Mucosa of descending colon (tissue), 3 donors: ENCODE measurements at regions not wholly inside any gene's neighbourhood (a gene's known extent, or its start where the extent isn't known, plus 50 kb on each side); places are given as distances from the start of the nearest gene placed in this dataset.
A peak's percentile ranks its signal among the peaks of the same experiment; 100 is the strongest.

ENCODE experiments used
- ATAC-seq: fragments of 200-7000 bp; cut with Tn5 transposase; one replicate; pipeline ENCODE4 v1.9.1; 2020; ENCODE audit warnings: mild to moderate bottlenecking, moderate library complexity
- DNase-seq, 3 donors: peaks; one replicate each; pipeline ENCODE4 v3.0.0-alpha.2; 2020
- H3K36me3 ChIP-seq: fragments of 200-600 bp; one replicate; pipeline ENCODE4 v1.8.0; 2021; ENCODE audit warnings: low read depth, mild to moderate bottlenecking
- H3K4me1 ChIP-seq: fragments of 200-600 bp; one replicate; pipeline ENCODE4 v1.8.0; 2021; ENCODE audit warnings: low read depth, mild to moderate bottlenecking
- H3K4me3 ChIP-seq: fragments of 200-600 bp; one replicate; pipeline ENCODE4 v1.8.0; 2021; ENCODE audit warnings: mild to moderate bottlenecking
- H3K9me3 ChIP-seq: fragments of 200-600 bp; one replicate; pipeline ENCODE4 v1.8.0; 2021; ENCODE audit warnings: mild to moderate bottlenecking
- intact Hi-C, 2 donors: fragments of 100-400 bp; cut with DNase I in 1 of 2; cut with micrococcal nuclease in 1 of 2; formaldehyde crosslinking; loops; one replicate each; pipeline versions ENCODE4 v1.11.0 to v1.11.1; 2022; cut with DNase I, micrococcal nuclease
- TF ChIP-seq, protein P1 (sequence below): fragments of 200-600 bp; IDR thresholded peaks from one replicate; pipeline ENCODE4 v1.8.0; 2022; ENCODE audit warnings: antibody characterized with exemption, mild to moderate bottlenecking
- donor health status: DM: no; HTN: no; CAD: no; lungs with moderate emphysema.
- donor health status: DM: no; HTN: no; CAD: no.
- donor health status: DM: no; HTN: yes; CAD: no.

DNA sequence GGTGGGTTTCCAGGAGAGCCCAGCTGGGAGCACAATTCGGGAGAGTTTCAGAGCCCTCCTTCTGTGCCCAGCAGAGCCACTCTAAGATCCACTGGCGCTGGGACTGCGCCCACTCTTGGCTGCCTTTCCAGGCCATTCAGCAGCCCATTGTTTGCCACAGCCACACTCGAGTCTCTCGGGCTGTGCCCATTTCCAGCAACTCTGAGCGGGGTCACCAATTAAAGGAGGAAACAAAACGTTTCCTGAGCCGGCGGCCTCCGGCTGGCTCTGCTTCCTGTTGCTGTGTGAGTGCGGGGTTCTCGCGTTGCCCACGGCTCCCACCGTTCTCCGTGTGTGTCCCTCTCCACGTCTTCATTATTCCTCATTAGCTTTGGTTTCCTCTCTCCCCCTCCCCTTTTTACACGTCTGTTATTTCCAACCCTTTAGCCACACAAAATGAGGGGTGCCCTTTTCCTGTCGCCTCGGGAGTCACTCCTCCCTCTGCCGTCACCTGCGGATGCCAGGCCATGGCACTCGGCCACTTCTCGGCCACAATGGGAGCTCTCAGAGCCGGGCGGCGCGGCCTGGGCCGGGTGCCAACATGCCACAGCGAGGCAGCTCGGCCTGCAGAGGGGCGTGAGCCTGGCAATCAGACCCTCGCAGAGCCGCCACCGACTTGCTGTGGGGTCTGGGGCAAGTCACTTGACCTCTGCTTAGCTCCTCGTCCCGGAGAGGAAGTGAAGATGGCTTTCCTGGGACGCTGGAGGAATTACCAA, 94.3 kb upstream of the NKX2-2 start:
- intact Hi-C loops, result no loop called here
- Histone ChIP-seq H3K9me3 (no peaks in the 10 kb centered on the region), H3K36me3 (no peaks in the 10 kb centered on the region), H3K4me3 (no peak overlapping the region), H3K4me1 (no peaks in the 10 kb centered on the region)
- TF ChIP-seq, protein P1, sequence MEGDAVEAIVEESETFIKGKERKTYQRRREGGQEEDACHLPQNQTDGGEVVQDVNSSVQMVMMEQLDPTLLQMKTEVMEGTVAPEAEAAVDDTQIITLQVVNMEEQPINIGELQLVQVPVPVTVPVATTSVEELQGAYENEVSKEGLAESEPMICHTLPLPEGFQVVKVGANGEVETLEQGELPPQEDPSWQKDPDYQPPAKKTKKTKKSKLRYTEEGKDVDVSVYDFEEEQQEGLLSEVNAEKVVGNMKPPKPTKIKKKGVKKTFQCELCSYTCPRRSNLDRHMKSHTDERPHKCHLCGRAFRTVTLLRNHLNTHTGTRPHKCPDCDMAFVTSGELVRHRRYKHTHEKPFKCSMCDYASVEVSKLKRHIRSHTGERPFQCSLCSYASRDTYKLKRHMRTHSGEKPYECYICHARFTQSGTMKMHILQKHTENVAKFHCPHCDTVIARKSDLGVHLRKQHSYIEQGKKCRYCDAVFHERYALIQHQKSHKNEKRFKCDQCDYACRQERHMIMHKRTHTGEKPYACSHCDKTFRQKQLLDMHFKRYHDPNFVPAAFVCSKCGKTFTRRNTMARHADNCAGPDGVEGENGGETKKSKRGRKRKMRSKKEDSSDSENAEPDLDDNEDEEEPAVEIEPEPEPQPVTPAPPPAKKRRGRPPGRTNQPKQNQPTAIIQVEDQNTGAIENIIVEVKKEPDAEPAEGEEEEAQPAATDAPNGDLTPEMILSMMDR, result no peak
- ATAC-seq, result peak; percentile 42
- DNase-seq, result peak in 2 of 3 donors; percentile 26 to 50

- H3K36me3 ChIP-seq, result no peaks in the 10 kb centered on the region
- TF ChIP-seq, protein P1, result no peak
- H3K9me3 ChIP-seq, result peaks cover 4% of the 10 kb centered on the region
- no peak overlapping the region for H3K4me3 ChIP-seq
- no peaks in the 10 kb centered on the region for H3K4me1 ChIP-seq
- no peak for ATAC-seq
- intact Hi-C loops, result no loop called here
- DNase-seq, result no peak
These were observed 87.9 kb upstream of the NKX2-2 start for GRCh38 chr20:21601799-21602198.

DNA sequence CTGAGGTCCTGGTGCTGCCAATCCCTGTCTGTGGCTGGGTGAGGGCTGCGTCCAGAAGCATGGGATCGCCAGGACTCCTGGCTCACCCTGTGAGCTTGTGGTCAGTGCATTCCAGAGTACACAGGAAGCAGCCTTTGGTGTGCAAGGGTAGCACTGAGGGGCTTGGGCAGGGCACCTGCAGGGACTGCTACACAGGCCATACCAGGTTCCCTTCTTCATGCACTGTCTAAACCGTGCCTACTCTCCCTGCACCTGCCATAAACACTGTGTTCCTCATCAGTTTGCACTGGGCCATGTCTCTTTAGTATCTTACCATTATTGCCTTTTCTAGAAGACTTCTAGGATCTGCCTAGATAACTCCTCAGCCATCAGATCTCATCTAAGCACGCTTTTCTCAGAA, 72.8 kb upstream of the NKX2-2 start:
- intact Hi-C loops, result no loop called here
- Histone ChIP-seq H3K9me3 (no peaks in the 10 kb centered on the region), H3K4me3 (no peak overlapping the region), H3K36me3 (no peaks in the 10 kb centered on the region), H3K4me1 (no peaks in the 10 kb centered on the region)
- TF ChIP-seq, protein P1, result no peak
- no peak for ATAC-seq
- no peak for DNase-seq

DNA sequence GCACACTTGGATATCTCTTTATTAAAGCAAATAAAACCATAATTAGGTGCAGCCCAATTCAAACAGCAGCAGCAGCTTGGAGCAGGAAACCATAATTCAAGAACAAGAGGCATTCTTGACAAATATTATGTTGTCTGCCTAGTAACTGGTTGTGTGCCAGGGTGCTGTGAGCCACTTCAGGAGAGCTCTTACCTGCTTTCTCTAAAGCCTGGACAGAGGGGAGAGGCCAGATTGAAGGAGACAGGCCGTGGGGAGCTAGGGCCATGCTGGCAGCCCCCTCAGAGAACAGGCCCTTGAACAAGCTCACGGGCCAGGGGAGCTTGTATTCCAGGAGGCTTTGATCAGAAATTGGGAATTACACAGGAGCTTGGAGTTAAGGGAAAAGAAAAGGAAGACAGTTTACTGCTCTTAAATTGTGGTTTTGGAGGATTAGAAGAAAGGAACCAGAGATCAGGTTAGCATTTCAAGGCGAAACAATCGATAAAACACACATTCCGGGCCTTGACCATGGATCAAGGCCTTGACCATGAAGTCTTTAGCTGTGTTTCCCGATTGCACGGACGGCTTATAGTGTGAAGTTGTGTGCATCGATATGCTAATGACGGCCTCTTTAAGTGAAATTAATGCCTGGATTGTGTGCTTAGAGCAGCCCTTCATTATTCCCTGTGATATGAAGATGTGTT, 69.8 kb upstream of the NKX2-2 start:
- ATAC-seq (no peak), DNase-seq (no peak)
- intact Hi-C loops, result no loop called here
- no peak overlapping the region for H3K4me3 ChIP-seq
- TF ChIP-seq, protein P1, result no peak
- no peaks in the 10 kb centered on the region for H3K36me3 ChIP-seq
- no peaks in the 10 kb centered on the region for H3K9me3 ChIP-seq
- no peaks in the 10 kb centered on the region for H3K4me1 ChIP-seq

DNA sequence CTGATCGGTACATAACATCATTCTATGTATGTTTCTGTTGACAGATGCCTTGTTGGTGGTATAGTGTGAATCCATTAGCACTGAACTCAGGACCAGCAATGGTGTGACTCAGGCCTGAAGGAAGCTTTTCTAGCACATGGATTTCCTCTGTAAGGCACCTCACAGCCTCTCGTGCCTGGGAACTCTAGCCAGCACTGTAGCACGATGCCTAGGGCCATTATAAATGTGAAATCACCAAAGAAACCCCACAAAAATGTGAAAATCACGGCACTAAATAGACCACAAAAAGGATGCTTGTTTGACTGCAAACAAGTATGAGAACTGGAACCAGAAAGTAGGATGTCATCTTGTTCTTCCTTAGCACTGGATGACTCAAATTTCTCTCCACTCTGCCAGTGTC, 63.7 kb upstream of the NKX2-2 start:
- TF ChIP-seq, protein P1, result no peak
- no peak for DNase-seq
- ATAC-seq, result no peak
- H3K4me1 ChIP-seq, result no peaks in the 10 kb centered on the region
- no peaks in the 10 kb centered on the region for H3K9me3 ChIP-seq
- intact Hi-C loops, result no loop called here
- H3K36me3 ChIP-seq, result no peaks in the 10 kb centered on the region
- H3K4me3 ChIP-seq, result no peak overlapping the region
